GM20000 (cell line): ENCODE measurements at regions not wholly inside any gene's neighbourhood (a gene's known extent, or its start where the extent isn't known, plus 50 kb on each side); places are given as distances from the start of the nearest gene placed in this dataset.

Experiments
- DNase-seq: peaks from one replicate; pipeline ENCODE4 v3.0.0; 2012; ENCODE audit warnings: low spot score
- TF ChIP-seq, protein P1 (sequence below): IDR thresholded peaks from 2 replicates; pipeline ENCODE4 v1.5.1; 2012; ENCODE audit warnings: mild to moderate bottlenecking, control low read depth; ENCODE audit errors: extremely low read depth, missing control alignments

GRCh38 chr2:217026161-217026560 lies 166.3 kb upstream of the TNP1 start:
- TF ChIP-seq, protein P1, sequence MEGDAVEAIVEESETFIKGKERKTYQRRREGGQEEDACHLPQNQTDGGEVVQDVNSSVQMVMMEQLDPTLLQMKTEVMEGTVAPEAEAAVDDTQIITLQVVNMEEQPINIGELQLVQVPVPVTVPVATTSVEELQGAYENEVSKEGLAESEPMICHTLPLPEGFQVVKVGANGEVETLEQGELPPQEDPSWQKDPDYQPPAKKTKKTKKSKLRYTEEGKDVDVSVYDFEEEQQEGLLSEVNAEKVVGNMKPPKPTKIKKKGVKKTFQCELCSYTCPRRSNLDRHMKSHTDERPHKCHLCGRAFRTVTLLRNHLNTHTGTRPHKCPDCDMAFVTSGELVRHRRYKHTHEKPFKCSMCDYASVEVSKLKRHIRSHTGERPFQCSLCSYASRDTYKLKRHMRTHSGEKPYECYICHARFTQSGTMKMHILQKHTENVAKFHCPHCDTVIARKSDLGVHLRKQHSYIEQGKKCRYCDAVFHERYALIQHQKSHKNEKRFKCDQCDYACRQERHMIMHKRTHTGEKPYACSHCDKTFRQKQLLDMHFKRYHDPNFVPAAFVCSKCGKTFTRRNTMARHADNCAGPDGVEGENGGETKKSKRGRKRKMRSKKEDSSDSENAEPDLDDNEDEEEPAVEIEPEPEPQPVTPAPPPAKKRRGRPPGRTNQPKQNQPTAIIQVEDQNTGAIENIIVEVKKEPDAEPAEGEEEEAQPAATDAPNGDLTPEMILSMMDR: no peak
- DNase-seq: no peak

- no peak for DNase-seq
- TF ChIP-seq, protein P1: no peak
Observed at GRCh38 chr2:217023611-217024010, 163.7 kb upstream of the TNP1 start.

GRCh38 chr2:217017456-217018252 lies 157.8 kb upstream of the TNP1 start:
- TF ChIP-seq, protein P1: no peak
- DNase-seq: no peak

- DNase-seq: no peak
Observed at GRCh38 chr2:217016796-217017419, 157.0 kb upstream of the TNP1 start.

GRCh38 chr2:217014328-217015105 lies 154.7 kb upstream of the TNP1 start:
- TF ChIP-seq, protein P1: no peak
- no peak for DNase-seq

More at GRCh38 chr2:217016796-217017419, 157.0 kb upstream of the TNP1 start:
- TF ChIP-seq, protein P1: no peak

DNA sequence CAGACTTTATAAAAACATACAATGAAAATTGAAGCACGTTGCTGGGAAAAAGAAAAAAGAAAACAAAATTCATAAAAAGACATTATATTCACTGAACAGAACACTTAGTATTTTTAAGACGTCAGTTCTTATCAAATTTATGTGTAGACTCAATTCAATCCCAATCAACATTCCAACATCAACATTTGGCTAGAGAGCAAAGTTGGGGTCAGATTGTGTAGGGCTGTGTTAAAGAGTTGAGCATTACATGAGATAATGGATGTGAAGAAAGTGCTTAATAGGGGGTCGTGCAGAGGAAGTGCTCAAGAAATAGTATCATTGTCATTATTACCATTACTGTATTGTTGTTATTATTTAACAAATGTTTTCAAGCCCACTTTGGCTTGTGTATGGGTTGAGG lies 154.1 kb upstream of the TNP1 start:
- TF ChIP-seq, protein P1: no peak
- DNase-seq: no peak

DNA sequence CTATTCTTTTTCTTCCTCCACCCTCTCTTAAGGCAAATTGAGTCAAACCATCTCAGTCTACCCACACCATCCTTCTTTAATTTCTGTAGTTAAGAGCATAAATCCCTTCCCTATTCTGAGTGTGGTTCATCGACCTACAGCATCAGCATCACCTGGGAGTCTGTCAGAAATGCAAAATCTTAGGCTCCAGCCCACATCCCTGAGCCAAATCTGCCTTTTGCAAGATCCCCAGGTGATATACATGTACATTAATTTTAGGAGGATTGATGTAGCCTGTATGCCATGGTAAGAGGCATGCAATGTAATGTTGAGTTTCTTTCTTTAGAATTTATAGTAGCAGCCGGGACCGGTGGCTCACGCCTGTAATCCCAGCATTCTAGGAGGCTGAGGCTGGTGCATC lies 151.7 kb upstream of the TNP1 start:
- DNase-seq: no peak
- TF ChIP-seq, protein P1: no peak
